Stimulated activated CD8-positive, alpha-beta memory T cell treated with anti-CD3 and anti-CD28 coated beads, Interleukin-4, amount 100 ng/mL, for 24 hours (primary cell): ENCODE measurements at regions not wholly inside any gene's neighbourhood (a gene's known extent, or its start where the extent isn't known, plus 50 kb on each side); places are given as distances from the start of the nearest gene placed in this dataset.

Source experiments
- DNase-seq: peaks from one replicate; pipeline ENCODE4 v3.0.0-alpha.2; 2020; ENCODE audit warnings: low read depth

- no peak for DNase-seq
These were observed 409.3 kb downstream of the GALR1 start for GRCh38 chr18:77658751-77659448.

- DNase-seq: no peak
These were observed 417.0 kb downstream of the GALR1 start for GRCh38 chr18:77666613-77667012.

GRCh38 chr18:77668219-77668618, 418.6 kb downstream of the GALR1 start:
- no peak for DNase-seq

- DNase-seq: no peak
These were observed 419.7 kb downstream of the GALR1 start for GRCh38 chr18:77669331-77669730.

- DNase-seq: no peak
These were observed 422.0 kb downstream of the GALR1 start for GRCh38 chr18:77671456-77672167.

GRCh38 chr18:77676910-77677309, 427.3 kb downstream of the GALR1 start:
- no peak for DNase-seq

GRCh38 chr18:77677536-77677935, 427.9 kb downstream of the GALR1 start:
- no peak for DNase-seq

GRCh38 chr18:77679869-77680268, 430.2 kb downstream of the GALR1 start:
- no peak for DNase-seq

- no peak for DNase-seq
These were observed 450.4 kb downstream of the GALR1 start for GRCh38 chr18:77700051-77700450.

- DNase-seq: no peak
These were observed 452.3 kb downstream of the GALR1 start for GRCh38 chr18:77701977-77702376.

GRCh38 chr18:77702686-77703085, 453.0 kb downstream of the GALR1 start:
- DNase-seq: no peak

GRCh38 chr18:77705301-77705700, 455.7 kb downstream of the GALR1 start:
- no peak for DNase-seq

GRCh38 chr18:77708826-77709506, 459.3 kb downstream of the GALR1 start:
- DNase-seq: no peak

- DNase-seq: no peak
These were observed 461.4 kb downstream of the GALR1 start for GRCh38 chr18:77711096-77711495.

- no peak for DNase-seq
These were observed 465.1 kb downstream of the GALR1 start for GRCh38 chr18:77714716-77715115.

- DNase-seq: no peak
These were observed 466.6 kb downstream of the GALR1 start for GRCh38 chr18:77716282-77716681.

- DNase-seq: no peak
These were observed 483.8 kb downstream of the GALR1 start for GRCh38 chr18:77733292-77733903.

GRCh38 chr18:77736842-77737241, 487.2 kb downstream of the GALR1 start:
- DNase-seq: no peak

- no peak for DNase-seq
These were observed 487.8 kb downstream of the GALR1 start for GRCh38 chr18:77737405-77737804.

- no peak for DNase-seq
These were observed 499.4 kb downstream of the GALR1 start for GRCh38 chr18:77749089-77749488.

GRCh38 chr18:77750006-77750405, 500.4 kb downstream of the GALR1 start:
- no peak for DNase-seq

GRCh38 chr18:77754475-77755044, 504.9 kb downstream of the GALR1 start:
- DNase-seq: no peak
